Heart left ventricle (tissue), 13 donors: ENCODE measurements at regions not wholly inside any gene's neighbourhood (a gene's known extent, or its start where the extent isn't known, plus 50 kb on each side); places are given as distances from the start of the nearest gene placed in this dataset.

ENCODE experiments used
- CTCF ChIP-seq, 12 donors: fragments of 200-600 bp; sonication (generic) in 4 of 12; IDR thresholded peaks; one replicate each; pipeline versions ENCODE4 v1.5.0 to v1.8.0; 2018 to 2022; ENCODE audit warnings: antibody characterized with exemption in 12 of 12, mild to moderate bottlenecking in 5 of 12
- POLR2A ChIP-seq, 2 donors: fragments of 450-650 bp; IDR thresholded peaks; one replicate each; pipeline ENCODE4 v1.6.1; 2017; ENCODE audit warnings: antibody characterized with exemption in 2 of 2, mild to moderate bottlenecking in 2 of 2, moderate library complexity in 2 of 2
- donor health status: ischemic (EF 13 %, LVEDD 7.1; RV severe dilation, severe dysfunction).
- donor health status: DM: no; HTN: yes; CAD: no.
- donor health status: DM: no; HTN: no; CAD: no.
- donor health status: ischemic (EF 25% LVEDD 6.9; RV normal size, moderate dysfunction).
- donor health status: ischemic (EF 25% LVEDD 5.7; RV mildly dilated, moderate dysfunction).
- donor health status: ischemic (EF 35%, LVEDD 5.7; RV mildly dilated, moderate dysfunction).
- donor health status: nonischemic (EF 11% LVEDD 7.7; RV severe dilation, severe dysfunction).
- donor health status: DM: yes; HTN: yes; CAD: no.
- donor health status: PGD.
- donor health status: ischemic (EF 29% LVEDD 5.4; RV normal size, mild dysfunction).
- donor health status: nonischemic (EF 23%, LVEDD 6.1; RV moderate dilation, normal function).

- TF ChIP-seq CTCF (IDR thresholded peaks at IDR 0.05) (no peak), POLR2A (IDR thresholded peaks at IDR 0.05) (no peak)
These were observed 768.2 kb upstream of the ACVR2A start for GRCh38 chr2:147076634-147077033.
